ENCODE measurements at regions not wholly inside any gene's neighbourhood (a gene's known extent, or its start where the extent isn't known, plus 50 kb on each side); places are given as distances from the start of the nearest gene placed in this dataset.

- Histone ChIP-seq H3K9me3 (no peaks in the 10 kb centered on the region), H3K36me3 (no peaks in the 10 kb centered on the region), H3K27ac (no peak overlapping the region), H3K27me3 (no peaks in the 10 kb centered on the region), H3K4me3 (no peak overlapping the region), H3K4me1 (no peaks in the 10 kb centered on the region)
- intact Hi-C loops (cut with DNase I; ENCODE audit: low total_unique reads): no loop called here
- TF ChIP-seq POLR2A (IDR thresholded peaks at IDR 0.05) (no peak), CTCF (IDR thresholded peaks at IDR 0.05) (no peak), POLR2AphosphoS5 (IDR thresholded peaks at IDR 0.05) (no peak)
- DNase-seq (ENCODE audit: low spot score in 2 of 2): no peak
Measured at GRCh38 chr2:181306785-181307184, 150.4 kb upstream of the ITGA4 start.

GRCh38 chr2:181307203-181307991 lies 149.8 kb upstream of the ITGA4 start:
- H3K9me3 ChIP-seq: no peaks in the 10 kb centered on the region

GRCh38 chr2:181308766-181309515 lies 148.2 kb upstream of the ITGA4 start:
- H3K9me3 ChIP-seq: no peaks in the 10 kb centered on the region
- TF ChIP-seq POLR2A (IDR thresholded peaks at IDR 0.05) (no peak), CTCF (IDR thresholded peaks at IDR 0.05) (no peak), POLR2AphosphoS5 (IDR thresholded peaks at IDR 0.05) (no peak)
- H3K4me1 ChIP-seq: no peaks in the 10 kb centered on the region
- no peak overlapping the region for H3K27ac ChIP-seq
- no peaks in the 10 kb centered on the region for H3K27me3 ChIP-seq
- no peak overlapping the region for H3K4me3 ChIP-seq
- H3K36me3 ChIP-seq: no peaks in the 10 kb centered on the region
- no peak for DNase-seq (ENCODE audit: low spot score in 2 of 2)
- intact Hi-C loops (cut with DNase I; ENCODE audit: low total_unique reads): no loop called here

More at GRCh38 chr2:181307203-181307991, 149.8 kb upstream of the ITGA4 start:
- Histone ChIP-seq H3K36me3 (no peaks in the 10 kb centered on the region), H3K27ac (no peak overlapping the region), H3K4me1 (no peaks in the 10 kb centered on the region), H3K4me3 (no peak overlapping the region), H3K27me3 (no peaks in the 10 kb centered on the region)
- no peak for TF ChIP-seq POLR2AphosphoS5 (IDR thresholded peaks at IDR 0.05)
- no peak for TF ChIP-seq POLR2A (IDR thresholded peaks at IDR 0.05)
- no peak for TF ChIP-seq CTCF (IDR thresholded peaks at IDR 0.05)
- intact Hi-C loops (cut with DNase I; ENCODE audit: low total_unique reads): no loop called here
- no peak for DNase-seq (ENCODE audit: low spot score in 2 of 2)

- intact Hi-C loops (cut with DNase I; ENCODE audit: low total_unique reads): no loop called here
- Histone ChIP-seq H3K9me3 (no peaks in the 10 kb centered on the region), H3K4me3 (no peak overlapping the region)
Measured at GRCh38 chr2:181309586-181309985, 147.6 kb upstream of the ITGA4 start.

More at GRCh38 chr2:181309586-181309985, 147.6 kb upstream of the ITGA4 start:
- H3K27ac ChIP-seq: no peak overlapping the region
- H3K4me1 ChIP-seq: no peaks in the 10 kb centered on the region
- no peaks in the 10 kb centered on the region for H3K27me3 ChIP-seq
- TF ChIP-seq CTCF (IDR thresholded peaks at IDR 0.05): no peak
- TF ChIP-seq POLR2AphosphoS5 (IDR thresholded peaks at IDR 0.05): no peak
- no peak for TF ChIP-seq POLR2A (IDR thresholded peaks at IDR 0.05)
- no peaks in the 10 kb centered on the region for H3K36me3 ChIP-seq
- DNase-seq (ENCODE audit: low spot score in 2 of 2): no peak

All from breast epithelium (tissue), 4 donors.